Activated CD8-positive, alpha-beta memory T cell treated with anti-CD3 and anti-CD28 coated beads for 48 hours (primary cell): ENCODE measurements at regions not wholly inside any gene's neighbourhood (a gene's known extent, or its start where the extent isn't known, plus 50 kb on each side); places are given as distances from the start of the nearest gene placed in this dataset.

Experiments used
- DNase-seq, 3 experiments: peaks; one replicate each; pipeline ENCODE4 v3.0.0-alpha.2; 2020; ENCODE audit warnings: low read depth in 2 of 3, low spot score in 2 of 3

GRCh38 chr1:82721702-82722101, 921.0 kb downstream of the ADGRL2 start:
- no peak for DNase-seq

- DNase-seq, result no peak
These were observed 918.1 kb downstream of the ADGRL2 start for GRCh38 chr1:82718719-82719419.

GRCh38 chr1:82710091-82710490, 909.4 kb downstream of the ADGRL2 start:
- no peak for DNase-seq

- no peak for DNase-seq
These were observed 906.9 kb downstream of the ADGRL2 start for GRCh38 chr1:82707681-82708080.

- DNase-seq, result no peak
These were observed 906.0 kb downstream of the ADGRL2 start for GRCh38 chr1:82706741-82707140.

GRCh38 chr1:82704966-82705365, 904.2 kb downstream of the ADGRL2 start:
- DNase-seq, result no peak

- DNase-seq, result no peak
These were observed 903.7 kb downstream of the ADGRL2 start for GRCh38 chr1:82704393-82704792.

GRCh38 chr1:82703951-82704350, 903.2 kb downstream of the ADGRL2 start:
- no peak for DNase-seq

GRCh38 chr1:82700476-82700875, 899.7 kb downstream of the ADGRL2 start:
- no peak for DNase-seq

- no peak for DNase-seq
These were observed 897.2 kb downstream of the ADGRL2 start for GRCh38 chr1:82697965-82698364.

- no peak for DNase-seq
These were observed 894.7 kb downstream of the ADGRL2 start for GRCh38 chr1:82695443-82695842.

- no peak for DNase-seq
These were observed 889.7 kb downstream of the ADGRL2 start for GRCh38 chr1:82690411-82690810.

GRCh38 chr1:82689217-82689616, 888.5 kb downstream of the ADGRL2 start:
- no peak for DNase-seq

- DNase-seq, result no peak
These were observed 886.0 kb downstream of the ADGRL2 start for GRCh38 chr1:82686774-82687173.

GRCh38 chr1:82646888-82647287, 846.2 kb downstream of the ADGRL2 start:
- no peak for DNase-seq

- DNase-seq, result no peak
These were observed 845.6 kb downstream of the ADGRL2 start for GRCh38 chr1:82646336-82646735.

GRCh38 chr1:82644186-82644915, 843.6 kb downstream of the ADGRL2 start:
- no peak for DNase-seq

- DNase-seq, result no peak
These were observed 839.6 kb downstream of the ADGRL2 start for GRCh38 chr1:82640352-82640751.

GRCh38 chr1:82634266-82634665, 833.5 kb downstream of the ADGRL2 start:
- no peak for DNase-seq

- no peak for DNase-seq
These were observed 831.4 kb downstream of the ADGRL2 start for GRCh38 chr1:82632155-82632554.

- DNase-seq, result no peak
These were observed 828.2 kb downstream of the ADGRL2 start for GRCh38 chr1:82628887-82629286.

- DNase-seq, result no peak
These were observed 824.8 kb downstream of the ADGRL2 start for GRCh38 chr1:82625537-82625936.

GRCh38 chr1:82621076-82621475, 820.3 kb downstream of the ADGRL2 start:
- no peak for DNase-seq
